ENCODE measurements at regions not wholly inside any gene's neighbourhood (a gene's known extent, or its start where the extent isn't known, plus 50 kb on each side); places are given as distances from the start of the nearest gene placed in this dataset.
"Not testable (repeated sequence)": the region's sequence is repeated elsewhere in the genome, so short reads cannot be mapped to it uniquely, and the experiment has no call there.

- DNase-seq (ENCODE audit: low read depth, low spot score), result no peak
Observed at GRCh38 chr10:128576943-128577670, 450.9 kb upstream of the MKI67 start.

GRCh38 chr10:128577958-128578750 lies 451.9 kb upstream of the MKI67 start:
- DNase-seq (ENCODE audit: low read depth, low spot score), result no peak

GRCh38 chr10:128578766-128579165 lies 452.5 kb upstream of the MKI67 start:
- DNase-seq (ENCODE audit: low read depth, low spot score), result no peak

- no peak for DNase-seq (ENCODE audit: low read depth, low spot score)
Observed at GRCh38 chr10:128579280-128579865, 453.1 kb upstream of the MKI67 start.

- no peak for DNase-seq (ENCODE audit: low read depth, low spot score)
Observed at GRCh38 chr10:128579901-128580300, 453.7 kb upstream of the MKI67 start.

- DNase-seq (ENCODE audit: low read depth, low spot score), result not testable (repeated sequence)
Observed at GRCh38 chr10:128583125-128583524, 456.9 kb upstream of the MKI67 start.

GRCh38 chr10:128586599-128586998 lies 460.4 kb upstream of the MKI67 start:
- not testable (repeated sequence) for DNase-seq (ENCODE audit: low read depth, low spot score)

- no peak for DNase-seq (ENCODE audit: low read depth, low spot score)
Observed at GRCh38 chr10:128587689-128588088, 461.5 kb upstream of the MKI67 start.

- DNase-seq (ENCODE audit: low read depth, low spot score), result no peak
Observed at GRCh38 chr10:128588402-128588801, 462.2 kb upstream of the MKI67 start.

- DNase-seq (ENCODE audit: low read depth, low spot score), result no peak
Observed at GRCh38 chr10:128594688-128595087, 468.5 kb upstream of the MKI67 start.

GRCh38 chr10:128596906-128597305 lies 470.7 kb upstream of the MKI67 start:
- DNase-seq (ENCODE audit: low read depth, low spot score), result no peak

GRCh38 chr10:128599030-128599429 lies 472.8 kb upstream of the MKI67 start:
- DNase-seq (ENCODE audit: low read depth, low spot score), result no peak

GRCh38 chr10:128599538-128599937 lies 473.3 kb upstream of the MKI67 start:
- no peak for DNase-seq (ENCODE audit: low read depth, low spot score)

- no peak for DNase-seq (ENCODE audit: low read depth, low spot score)
Observed at GRCh38 chr10:128602183-128602582, 476.0 kb upstream of the MKI67 start.

GRCh38 chr10:128604025-128604424 lies 477.8 kb upstream of the MKI67 start:
- DNase-seq (ENCODE audit: low read depth, low spot score), result no peak

GRCh38 chr10:128605180-128605579 lies 479.0 kb upstream of the MKI67 start:
- DNase-seq (ENCODE audit: low read depth, low spot score), result no peak

- DNase-seq (ENCODE audit: low read depth, low spot score), result no peak
Observed at GRCh38 chr10:128606055-128606454, 479.8 kb upstream of the MKI67 start.

- DNase-seq (ENCODE audit: low read depth, low spot score), result no peak
Observed at GRCh38 chr10:128608791-128609190, 482.6 kb upstream of the MKI67 start.

GRCh38 chr10:128609460-128609859 lies 483.2 kb upstream of the MKI67 start:
- no peak for DNase-seq (ENCODE audit: low read depth, low spot score)

- DNase-seq (ENCODE audit: low read depth, low spot score), result no peak
Observed at GRCh38 chr10:128610113-128610512, 483.9 kb upstream of the MKI67 start.

GRCh38 chr10:128612195-128612594 lies 486.0 kb upstream of the MKI67 start:
- DNase-seq (ENCODE audit: low read depth, low spot score), result no peak

- no peak for DNase-seq (ENCODE audit: low read depth, low spot score)
Observed at GRCh38 chr10:128612631-128613030, 486.4 kb upstream of the MKI67 start.

Data from activated CD4-positive, CD25-positive, alpha-beta regulatory T cell treated with anti-CD3 and anti-CD28 coated beads, Interleukin-2, amount 50 U/mL, for 16 hours (primary cell).